HUES6 (cell line): ENCODE measurements at regions not wholly inside any gene's neighbourhood (a gene's known extent, or its start where the extent isn't known, plus 50 kb on each side); places are given as distances from the start of the nearest gene placed in this dataset.

ENCODE experiments used
- H3K27ac ChIP-seq: 2 replicates; pipeline ENCODE4 v1.7.0; 2013; ENCODE audit warnings: low read depth, mild to moderate bottlenecking, low read length, inconsistent platforms
- H3K27me3 ChIP-seq: 2 replicates; pipeline ENCODE4 v1.6.1; 2013; ENCODE audit warnings: low read length; ENCODE audit not compliant: control insufficient read depth, insufficient read depth
- H3K36me3 ChIP-seq: 2 replicates; pipeline ENCODE4 v1.6.1; 2013; ENCODE audit warnings: low read length; ENCODE audit not compliant: control insufficient read depth, insufficient read depth
- H3K4me1 ChIP-seq: 2 replicates; pipeline ENCODE4 v1.6.1; 2013; ENCODE audit warnings: low read length; ENCODE audit not compliant: control insufficient read depth, insufficient read depth
- H3K4me3 ChIP-seq: 2 replicates; pipeline ENCODE4 v1.5.1; 2013; ENCODE audit warnings: low read depth, low read length
- H3K9ac ChIP-seq: one replicate; pipeline ENCODE4 v1.6.1; 2013; ENCODE audit warnings: mild to moderate bottlenecking, low read length
- H3K9me3 ChIP-seq: 2 replicates; pipeline ENCODE4 v1.6.1; 2013; ENCODE audit warnings: low read depth, low read length; ENCODE audit not compliant: control insufficient read depth, insufficient read depth

DNA sequence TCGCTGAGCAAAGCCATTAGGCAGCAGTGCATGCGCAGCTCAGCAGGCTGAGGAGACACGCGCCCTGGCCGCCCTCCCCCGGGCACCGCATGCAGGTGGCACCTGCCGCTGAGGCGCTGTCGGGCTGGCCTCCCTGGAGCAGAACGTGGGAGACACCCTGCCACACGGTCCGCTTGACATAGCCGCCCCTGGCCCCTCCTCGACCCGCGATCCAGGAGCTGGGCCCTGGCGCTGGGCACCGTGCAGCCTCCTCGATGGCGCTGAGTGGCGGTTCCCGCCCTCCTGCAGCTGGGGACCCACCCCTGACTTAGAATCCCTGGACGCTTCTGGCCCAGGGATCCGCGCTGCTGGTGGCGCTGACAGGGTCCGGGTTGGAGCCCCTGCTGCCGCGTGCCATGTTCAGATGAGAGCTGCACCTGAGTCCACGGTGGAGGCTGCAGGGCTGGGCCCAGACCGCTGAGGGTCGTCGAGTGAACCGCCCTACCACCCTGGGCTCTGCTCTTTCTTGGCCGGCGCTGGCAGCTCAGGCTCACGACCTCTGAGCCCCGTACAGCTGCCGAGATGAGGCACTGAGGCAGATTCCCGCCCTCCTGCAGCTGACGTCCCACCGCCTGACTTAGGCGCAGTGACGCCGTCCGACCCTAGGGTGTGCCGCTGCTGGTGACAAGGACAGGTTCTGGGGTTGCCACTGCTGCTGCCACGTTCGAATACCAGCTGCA lies 116.8 kb downstream of the OR13A1 start:
- no peaks in the 10 kb centered on the region for H3K4me1 ChIP-seq
- no peaks in the 10 kb centered on the region for H3K9me3 ChIP-seq
- H3K4me3 ChIP-seq, result no peak overlapping the region; the same call in 1 of the 2 replicates
- no peak overlapping the region for H3K27ac ChIP-seq
- H3K9ac ChIP-seq, result no peak overlapping the region
- H3K36me3 ChIP-seq, result no peaks in the 10 kb centered on the region
- H3K27me3 ChIP-seq, result peaks cover 6% of the 10 kb centered on the region; the same call in 1 of the 2 replicates

DNA sequence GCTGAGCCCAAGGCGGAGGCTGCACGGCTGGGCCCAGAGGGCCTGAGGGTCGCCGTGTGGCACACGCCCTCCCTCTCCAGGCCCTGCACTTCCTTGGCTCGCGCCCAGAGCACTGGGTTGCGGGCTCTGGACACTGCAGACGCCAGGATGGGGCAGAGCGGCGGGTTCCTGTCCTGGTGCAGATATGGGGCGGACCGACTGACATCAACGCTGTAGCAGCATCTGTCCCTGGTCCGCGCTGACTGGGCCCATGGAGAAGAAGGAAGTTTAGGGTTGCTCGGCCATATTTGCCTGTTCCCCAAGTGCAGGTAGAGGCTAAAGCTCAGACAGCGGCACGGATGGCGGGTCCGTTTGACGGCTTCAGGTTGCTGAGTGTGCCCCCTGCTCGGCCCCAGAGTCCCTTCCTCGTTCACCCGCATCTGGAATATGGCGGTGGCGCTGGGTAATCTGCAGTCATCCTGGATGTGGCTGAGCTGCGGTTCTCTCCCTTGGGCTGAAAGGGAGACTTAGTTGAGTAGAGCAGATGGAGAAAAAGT lies 116.1 kb downstream of the OR13A1 start:
- no peaks in the 10 kb centered on the region for H3K9me3 ChIP-seq
- peaks cover 6% of the 10 kb centered on the region; the same call in 1 of the 2 replicates for H3K27me3 ChIP-seq
- no peaks in the 10 kb centered on the region for H3K4me1 ChIP-seq
- H3K27ac ChIP-seq, result no peak overlapping the region
- H3K9ac ChIP-seq, result no peak overlapping the region
- no peak overlapping the region; the same call in 1 of the 2 replicates for H3K4me3 ChIP-seq
- no peaks in the 10 kb centered on the region for H3K36me3 ChIP-seq

DNA sequence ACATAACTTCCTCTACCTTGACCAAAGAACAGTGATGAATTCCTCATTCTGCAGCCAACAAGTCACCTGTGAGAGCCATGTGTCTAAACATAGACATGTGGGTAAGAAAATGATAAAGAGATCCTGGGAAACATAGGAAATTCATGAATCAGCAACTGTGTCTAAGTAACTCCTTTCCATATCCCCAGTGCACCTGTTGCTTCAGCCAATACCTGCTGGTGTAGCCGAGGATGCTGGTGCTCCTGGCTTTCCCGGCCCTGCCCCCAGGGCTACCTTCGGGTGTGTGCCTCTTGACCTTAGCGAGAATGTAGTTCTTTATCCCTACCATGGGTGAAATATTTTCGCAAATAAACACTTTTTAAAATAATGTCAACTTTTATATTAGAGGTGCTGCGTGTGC lies 114.1 kb downstream of the OR13A1 start:
- Histone ChIP-seq H3K4me1 (no peaks in the 10 kb centered on the region), H3K36me3 (no peaks in the 10 kb centered on the region), H3K27me3 (peaks cover 6% of the 10 kb centered on the region; the same call in 1 of the 2 replicates), H3K27ac (no peak overlapping the region), H3K4me3 (no peak overlapping the region), H3K9ac (no peak overlapping the region), H3K9me3 (no peaks in the 10 kb centered on the region)

DNA sequence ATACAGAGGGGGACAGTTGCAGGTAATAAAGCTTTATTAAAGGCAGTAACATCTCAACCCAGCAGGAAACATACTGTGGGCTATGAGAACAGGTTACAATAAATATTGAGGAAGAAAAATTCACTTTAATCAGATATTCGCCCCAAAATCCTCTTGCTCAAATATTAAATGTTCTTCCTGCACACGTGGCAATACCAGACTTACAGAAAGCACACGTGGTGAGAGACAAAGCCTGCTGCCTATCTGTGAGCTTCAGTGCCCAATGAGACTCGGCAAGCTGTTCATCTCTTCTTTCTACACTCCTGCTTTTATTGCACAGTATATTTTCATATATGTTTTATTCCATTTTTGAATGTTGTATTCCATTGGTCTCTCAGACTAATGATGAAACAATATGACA lies 113.2 kb downstream of the OR13A1 start:
- H3K9ac ChIP-seq, result no peak overlapping the region
- H3K4me1 ChIP-seq, result no peaks in the 10 kb centered on the region
- H3K36me3 ChIP-seq, result no peaks in the 10 kb centered on the region
- H3K27ac ChIP-seq, result no peak overlapping the region
- H3K4me3 ChIP-seq, result no peak overlapping the region
- no peaks in the 10 kb centered on the region for H3K9me3 ChIP-seq
- peaks cover 6% of the 10 kb centered on the region; the same call in 1 of the 2 replicates for H3K27me3 ChIP-seq

DNA sequence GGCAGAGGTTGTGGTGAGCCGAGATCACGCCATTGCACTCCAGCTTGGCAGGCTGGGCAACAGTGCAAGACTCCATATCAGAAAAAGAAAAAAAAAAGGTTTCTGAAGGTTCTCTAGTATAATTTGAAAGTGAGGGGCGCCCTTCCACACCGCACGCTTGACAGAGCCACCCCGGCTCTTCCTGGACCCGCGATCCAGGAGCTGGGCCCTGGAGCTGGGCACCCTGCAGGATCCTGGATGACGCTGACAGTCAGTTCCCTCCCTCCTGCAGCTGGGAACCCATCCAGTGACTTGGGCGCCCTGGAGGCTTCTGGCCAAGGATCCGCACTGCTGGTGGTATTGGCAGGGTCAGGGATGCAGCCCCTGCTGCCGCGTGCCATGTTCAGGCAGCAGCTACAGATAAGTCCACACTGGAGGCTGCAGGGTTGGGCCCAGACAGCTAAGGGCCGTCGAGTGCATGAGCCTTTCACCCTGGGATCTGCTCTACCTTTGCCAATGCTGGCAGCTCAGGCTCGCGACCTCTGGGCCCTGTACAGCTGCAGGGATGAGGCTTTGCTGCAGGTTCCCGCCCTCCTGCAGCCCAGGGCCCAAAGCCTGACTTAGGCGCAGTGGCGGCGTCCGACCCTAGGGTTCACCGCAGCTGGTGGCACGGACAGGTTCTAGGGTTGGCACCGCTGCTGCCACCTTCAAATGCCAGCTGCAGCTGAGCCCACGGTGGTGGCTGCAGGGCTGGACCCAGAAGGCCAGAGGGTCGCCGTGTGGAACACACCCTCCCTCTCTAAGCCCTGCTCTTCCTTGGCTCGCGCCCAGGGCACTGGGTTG lies 110.2 kb downstream of the OR13A1 start:
- Histone ChIP-seq H3K9ac (no peak overlapping the region), H3K4me3 (no peak overlapping the region)

DNA sequence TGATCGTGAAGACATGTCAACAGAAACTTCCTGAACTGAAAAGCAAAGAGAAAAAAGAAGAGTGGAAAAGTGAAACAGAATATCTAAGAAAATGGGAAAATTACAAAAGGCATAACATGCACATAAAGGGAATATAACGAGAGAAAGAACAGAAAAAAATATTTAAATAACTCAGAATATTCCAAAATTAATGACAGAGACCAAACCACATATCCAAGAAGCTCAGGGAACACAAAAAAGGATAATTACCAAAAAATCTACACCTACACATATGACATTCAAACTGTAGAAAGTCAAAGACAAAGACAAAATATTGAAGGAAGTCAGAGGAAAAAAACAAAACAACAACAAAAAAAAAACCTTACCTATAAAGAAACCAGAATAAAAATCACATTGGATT lies 105.5 kb downstream of the OR13A1 start:
- no peaks in the 10 kb centered on the region for H3K4me1 ChIP-seq
- H3K9ac ChIP-seq, result no peak overlapping the region
- no peak overlapping the region for H3K4me3 ChIP-seq
- no peaks in the 10 kb centered on the region for H3K27me3 ChIP-seq
- no peaks in the 10 kb centered on the region for H3K9me3 ChIP-seq
- H3K36me3 ChIP-seq, result no peaks in the 10 kb centered on the region
- H3K27ac ChIP-seq, result no peak overlapping the region

More for the DNA sequence above, 110.2 kb downstream of the OR13A1 start:
- no peaks in the 10 kb centered on the region for H3K9me3 ChIP-seq
- no peaks in the 10 kb centered on the region for H3K36me3 ChIP-seq
- H3K4me1 ChIP-seq, result no peaks in the 10 kb centered on the region
- H3K27ac ChIP-seq, result no peak overlapping the region
- H3K27me3 ChIP-seq, result no peaks in the 10 kb centered on the region

DNA sequence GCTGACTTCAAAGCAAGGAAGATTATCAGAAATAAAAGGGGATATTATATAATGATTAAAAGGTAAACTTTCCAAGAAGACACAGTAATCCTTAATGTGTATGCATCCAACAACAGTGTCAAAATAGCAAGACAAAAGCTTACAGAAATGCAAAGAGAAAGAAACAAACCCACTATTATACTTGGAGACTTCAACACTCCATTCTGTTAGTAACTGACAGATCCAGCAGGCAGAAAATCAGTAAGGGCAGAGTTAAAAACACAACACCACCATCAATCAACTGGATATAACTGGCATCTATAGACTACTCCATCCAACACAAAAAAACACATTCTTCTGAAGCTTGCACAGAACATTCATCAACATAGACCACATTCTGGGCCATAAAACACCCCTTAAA lies 103.8 kb downstream of the OR13A1 start:
- no peaks in the 10 kb centered on the region for H3K9me3 ChIP-seq

DNA sequence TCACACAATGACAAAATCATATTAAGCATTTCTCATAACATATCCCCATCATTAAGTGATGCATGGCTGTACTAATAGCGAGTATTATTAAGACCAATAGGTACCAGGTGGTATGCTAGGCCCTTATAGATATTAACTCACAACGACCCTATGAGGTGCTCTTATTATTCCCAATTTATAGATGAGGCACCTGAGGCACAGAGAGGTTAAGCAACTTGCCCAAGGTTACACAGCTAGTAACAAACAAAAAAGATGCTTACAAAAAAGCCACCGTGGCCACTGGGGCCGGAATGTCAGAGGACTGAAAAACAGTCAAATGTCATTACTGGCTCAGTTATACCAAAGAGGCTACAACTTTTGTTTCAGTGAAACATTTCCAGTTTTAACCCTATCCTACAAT lies 96.0 kb downstream of the OR13A1 start:
- Histone ChIP-seq H3K4me1 (no peaks in the 10 kb centered on the region), H3K27ac (no peak overlapping the region)

More for the DNA sequence above, 103.8 kb downstream of the OR13A1 start:
- H3K4me3 ChIP-seq, result no peak overlapping the region
- H3K9ac ChIP-seq, result no peak overlapping the region
- no peak overlapping the region for H3K27ac ChIP-seq
- no peaks in the 10 kb centered on the region for H3K4me1 ChIP-seq
- H3K27me3 ChIP-seq, result no peaks in the 10 kb centered on the region
- H3K36me3 ChIP-seq, result no peaks in the 10 kb centered on the region

DNA sequence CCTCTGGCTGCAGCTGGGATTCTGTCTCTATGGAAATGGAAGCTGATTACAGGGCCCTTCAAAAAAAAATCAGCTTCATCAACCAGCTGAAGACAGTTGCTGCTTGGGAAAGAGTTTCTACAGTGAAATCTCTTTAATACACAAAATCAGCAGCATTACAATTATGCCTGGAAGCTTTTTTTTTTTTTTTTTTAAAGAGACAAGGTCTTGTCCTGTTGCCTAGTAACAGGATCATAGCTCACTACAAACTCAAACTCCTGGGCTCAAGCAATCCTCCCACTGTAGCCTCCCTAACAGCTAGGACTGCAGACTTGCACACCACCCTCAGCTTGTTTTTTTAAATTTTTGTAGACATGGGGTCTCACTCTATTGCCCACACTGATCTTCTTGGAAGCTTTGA lies 94.5 kb downstream of the OR13A1 start:
- no peak overlapping the region for H3K4me3 ChIP-seq
- peaks cover 3% of the 10 kb centered on the region; the same call in 1 of the 2 replicates for H3K27me3 ChIP-seq
- no peak overlapping the region for H3K9ac ChIP-seq
- H3K36me3 ChIP-seq, result no peaks in the 10 kb centered on the region
- no peaks in the 10 kb centered on the region for H3K4me1 ChIP-seq
- H3K9me3 ChIP-seq, result no peaks in the 10 kb centered on the region
- H3K27ac ChIP-seq, result no peak overlapping the region

More for the DNA sequence above, 96.0 kb downstream of the OR13A1 start:
- H3K36me3 ChIP-seq, result no peaks in the 10 kb centered on the region
- no peak overlapping the region for H3K4me3 ChIP-seq
- H3K27me3 ChIP-seq, result no peaks in the 10 kb centered on the region
- H3K9ac ChIP-seq, result no peak overlapping the region
- no peaks in the 10 kb centered on the region for H3K9me3 ChIP-seq

DNA sequence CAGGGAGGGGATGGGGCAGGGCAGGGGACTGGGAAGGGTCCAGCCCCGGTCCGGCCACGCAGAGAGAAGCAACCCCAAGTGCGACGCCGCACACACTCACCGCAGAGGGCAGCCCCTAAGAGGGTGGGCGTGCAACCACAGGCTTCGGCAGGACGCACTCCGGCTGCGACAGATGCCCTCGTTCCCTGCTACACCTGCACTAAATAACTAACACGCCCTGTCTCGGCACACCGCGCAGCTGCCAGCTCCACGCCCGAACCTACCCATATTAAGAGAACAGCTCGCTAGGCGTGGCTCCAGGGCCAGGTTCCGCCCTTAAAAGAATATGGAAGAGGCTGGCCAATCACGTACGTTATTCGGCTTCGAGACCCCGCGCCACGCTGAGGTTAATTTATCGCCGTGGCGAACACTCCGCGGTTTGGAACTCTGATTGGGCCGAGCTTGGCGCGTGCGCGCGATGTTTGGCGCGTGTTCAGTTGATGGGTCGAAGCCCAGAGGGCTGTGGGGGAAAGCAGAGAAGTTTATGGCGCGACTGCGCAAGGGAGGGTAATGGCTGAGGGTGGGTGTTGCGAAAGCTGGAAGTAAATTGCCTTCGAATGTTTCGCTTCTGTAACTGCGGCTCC lies 91.1 kb downstream of the OR13A1 start:
- Histone ChIP-seq H3K27me3 (peaks cover 9% of the 10 kb centered on the region; the same call in 1 of the 2 replicates), H3K4me1 (no peaks in the 10 kb centered on the region), H3K4me3 (no peak overlapping the region), H3K36me3 (no peaks in the 10 kb centered on the region), H3K27ac (no peak overlapping the region), H3K9me3 (peaks cover 7% of the 10 kb centered on the region), H3K9ac (no peak overlapping the region)
